ENCODE measurements at regions not wholly inside any gene's neighbourhood (a gene's known extent, or its start where the extent isn't known, plus 50 kb on each side); places are given as distances from the start of the nearest gene placed in this dataset.

- TF ChIP-seq, protein P1, sequence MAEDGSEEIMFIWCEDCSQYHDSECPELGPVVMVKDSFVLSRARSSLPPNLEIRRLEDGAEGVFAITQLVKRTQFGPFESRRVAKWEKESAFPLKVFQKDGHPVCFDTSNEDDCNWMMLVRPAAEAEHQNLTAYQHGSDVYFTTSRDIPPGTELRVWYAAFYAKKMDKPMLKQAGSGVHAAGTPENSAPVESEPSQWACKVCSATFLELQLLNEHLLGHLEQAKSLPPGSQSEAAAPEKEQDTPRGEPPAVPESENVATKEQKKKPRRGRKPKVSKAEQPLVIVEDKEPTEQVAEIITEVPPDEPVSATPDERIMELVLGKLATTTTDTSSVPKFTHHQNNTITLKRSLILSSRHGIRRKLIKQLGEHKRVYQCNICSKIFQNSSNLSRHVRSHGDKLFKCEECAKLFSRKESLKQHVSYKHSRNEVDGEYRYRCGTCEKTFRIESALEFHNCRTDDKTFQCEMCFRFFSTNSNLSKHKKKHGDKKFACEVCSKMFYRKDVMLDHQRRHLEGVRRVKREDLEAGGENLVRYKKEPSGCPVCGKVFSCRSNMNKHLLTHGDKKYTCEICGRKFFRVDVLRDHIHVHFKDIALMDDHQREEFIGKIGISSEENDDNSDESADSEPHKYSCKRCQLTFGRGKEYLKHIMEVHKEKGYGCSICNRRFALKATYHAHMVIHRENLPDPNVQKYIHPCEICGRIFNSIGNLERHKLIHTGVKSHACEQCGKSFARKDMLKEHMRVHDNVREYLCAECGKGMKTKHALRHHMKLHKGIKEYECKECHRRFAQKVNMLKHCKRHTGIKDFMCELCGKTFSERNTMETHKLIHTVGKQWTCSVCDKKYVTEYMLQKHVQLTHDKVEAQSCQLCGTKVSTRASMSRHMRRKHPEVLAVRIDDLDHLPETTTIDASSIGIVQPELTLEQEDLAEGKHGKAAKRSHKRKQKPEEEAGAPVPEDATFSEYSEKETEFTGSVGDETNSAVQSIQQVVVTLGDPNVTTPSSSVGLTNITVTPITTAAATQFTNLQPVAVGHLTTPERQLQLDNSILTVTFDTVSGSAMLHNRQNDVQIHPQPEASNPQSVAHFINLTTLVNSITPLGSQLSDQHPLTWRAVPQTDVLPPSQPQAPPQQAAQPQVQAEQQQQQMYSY (CRISPR knock-in tag; IDR thresholded peaks at IDR 0.05): no peak
- TF ChIP-seq ZNF276 (CRISPR knock-in tag; IDR thresholded peaks at IDR 0.05; ENCODE audit: low read depth) (no peak), ZNF263 (CRISPR knock-in tag; IDR thresholded peaks at IDR 0.05) (no peak), RAD51 (IDR thresholded peaks at IDR 0.05; ENCODE audit: borderline replicate concordance) (no peak)
Measured at GRCh38 chr2:173792166-173792565, 173.0 kb downstream of the SP3 start (continued).

- Histone ChIP-seq H3K9ac (ENCODE audit: insufficient read depth, low read depth, low read length) (no peak overlapping the region), H3K36me3 (replicated peaks in 1 of 2; ENCODE audit: control insufficient read depth in 1 of 2, insufficient read depth in 2 of 2, low read length in 2 of 2) (no peaks in the 10 kb centered on the region), H2AFZ (ENCODE audit: low read length) (no peak overlapping the region), H3K4me3 (replicated peaks in 1 of 3; ENCODE audit: insufficient read depth in 1 of 3, low read depth in 2 of 3, low read length in 3 of 3) (no peak overlapping the region), H3K4me1 (ENCODE audit: insufficient read depth, low read length) (no peaks in the 10 kb centered on the region), H3K4me2 (ENCODE audit: low read depth, low read length) (no peak overlapping the region), H3K27ac (ENCODE audit: extremely low read length, insufficient read depth, low read length) (no peak overlapping the region), H3K9me3 (ENCODE audit: low read length) (no peaks in the 10 kb centered on the region), H4K20me1 (ENCODE audit: insufficient read depth, low read length) (no peaks in the 10 kb centered on the region), H3K79me2 (ENCODE audit: insufficient read depth, low read length) (no peaks in the 10 kb centered on the region), H3K27me3 (ENCODE audit: control insufficient read depth in 1 of 2, insufficient read depth in 2 of 2, low read length in 2 of 2) (peaks cover 0 to 38% of the 10 kb centered on the region in 2 experiments; a peak in 3 of 5 replicates)
- TF ChIP-seq TP53 (CRISPR knock-in tag; conservative IDR thresholded peaks at IDR 0.05) (no peak), FOXP1 (IDR thresholded peaks at IDR 0.05) (no peak), FOXP1 (CRISPR knock-in tag; IDR thresholded peaks at IDR 0.05) (no peak), FOXJ3 (CRISPR knock-in tag; IDR thresholded peaks at IDR 0.05; ENCODE audit: borderline replicate concordance) (no peak), HNRNPLL (IDR thresholded peaks at IDR 0.05; ENCODE audit: low read depth, low read length, poor library complexity, severe bottlenecking) (no peak), STAG1 (CRISPR knock-in tag; IDR thresholded peaks at IDR 0.05) (no peak), RXRA (CRISPR knock-in tag; IDR thresholded peaks at IDR 0.05) (no peak), ZNF256 (CRISPR knock-in tag; conservative IDR thresholded peaks at IDR 0.05) (no peak), MTA1 (CRISPR knock-in tag; IDR thresholded peaks at IDR 0.05; ENCODE audit: borderline replicate concordance) (no peak), ZNF512B (CRISPR knock-in tag; IDR thresholded peaks at IDR 0.05; ENCODE audit: borderline replicate concordance) (no peak)
- TF ChIP-seq, protein P2, sequence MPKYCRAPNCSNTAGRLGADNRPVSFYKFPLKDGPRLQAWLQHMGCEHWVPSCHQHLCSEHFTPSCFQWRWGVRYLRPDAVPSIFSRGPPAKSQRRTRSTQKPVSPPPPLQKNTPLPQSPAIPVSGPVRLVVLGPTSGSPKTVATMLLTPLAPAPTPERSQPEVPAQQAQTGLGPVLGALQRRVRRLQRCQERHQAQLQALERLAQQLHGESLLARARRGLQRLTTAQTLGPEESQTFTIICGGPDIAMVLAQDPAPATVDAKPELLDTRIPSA (CRISPR knock-in tag; IDR thresholded peaks at IDR 0.05; ENCODE audit: borderline replicate concordance): no peak
- no TSS peak for BruUV-seq (replicated peaks)
- in situ Hi-C loops (cut with HindIII; ENCODE audit: extremely low pct_ligation_motif_present, low pct_unique_long_range_greater_than_20kb) (no loop called here), intact Hi-C loops (cut with micrococcal nuclease; ENCODE audit: unreplicated experiment) (no loop called here)
- ChIA-PET POLR2A (no interaction called here), CTCF (ENCODE audit: low intra/inter-chr PET ratio, low total read pairs) (no interaction called here)
- ATAC-seq (no peak), FAIRE-seq (no peak), DNase-seq (ENCODE audit: low spot score) (no peak)
- WGBS (ENCODE audit: low lambda C conversion rate): 3% methylated on average over 3 of the region's 3 CpGs
Measured at GRCh38 chr2:173792741-173793140, 172.4 kb downstream of the SP3 start.

Measured in HepG2 (cell line).